Upper lobe of left lung (tissue), 4 donors: ENCODE measurements at regions not wholly inside any gene's neighbourhood (a gene's known extent, or its start where the extent isn't known, plus 50 kb on each side); places are given as distances from the start of the nearest gene placed in this dataset.

ENCODE experiments used
- CTCF ChIP-seq, 6 experiments: fragments of 450-650 bp in 4 of 6; fragments of 200-600 bp in 2 of 6; sonication (generic) in 2 of 6; IDR thresholded peaks; one replicate each; pipeline ENCODE4 v1.5.1; 2016 to 2019; ENCODE audit warnings: antibody characterized with exemption in 6 of 6
- POLR2AphosphoS5 ChIP-seq, 2 donors: sonication (generic); formaldehyde crosslinking; IDR thresholded peaks; one replicate each; pipeline ENCODE4 v1.5.1; 2017; ENCODE audit warnings: antibody characterized with exemption in 2 of 2

- TF ChIP-seq CTCF (IDR thresholded peaks at IDR 0.05) (no peak), POLR2AphosphoS5 (IDR thresholded peaks at IDR 0.05) (no peak)
Measured at GRCh38 chr22:49331223-49331815, 496.4 kb downstream of the BRD1 start.
